GM12892 (cell line): ENCODE measurements at regions not wholly inside any gene's neighbourhood (a gene's known extent, or its start where the extent isn't known, plus 50 kb on each side); places are given as distances from the start of the nearest gene placed in this dataset.
"Not testable (repeated sequence)": the region's sequence is repeated elsewhere in the genome, so short reads cannot be mapped to it uniquely, and the experiment has no call there.

ENCODE experiments used
- POLR2A ChIP-seq: IDR thresholded peaks from 2 replicates; pipeline ENCODE4 v1.6.1; 2011; ENCODE audit warnings: low read depth, low read length, control low read depth
- POLR2AphosphoS5 ChIP-seq: IDR thresholded peaks from 2 replicates; pipeline ENCODE4 v1.6.1; 2011; ENCODE audit warnings: low read depth, low read length, control low read depth
- TAF1 ChIP-seq: IDR thresholded peaks from 2 replicates; pipeline ENCODE4 v1.6.1; 2011; ENCODE audit warnings: low read depth, mild to moderate bottlenecking, control low read depth, low read length, borderline replicate concordance

GRCh38 chr2:87352178-87352934 is 330.7 kb upstream of the PLGLB1 start:
- TF ChIP-seq POLR2A, POLR2AphosphoS5, TAF1: not testable (repeated sequence)
